Peyer's patch (tissue), 4 donors: ENCODE measurements at regions not wholly inside any gene's neighbourhood (a gene's known extent, or its start where the extent isn't known, plus 50 kb on each side); places are given as distances from the start of the nearest gene placed in this dataset.

Experiments
- CTCF ChIP-seq, 6 experiments: fragments of 450-650 bp in 4 of 6; fragments of 200-600 bp in 2 of 6; sonication (generic) in 1 of 6; IDR thresholded peaks; one replicate each; pipeline ENCODE4 v1.5.1; 2017 to 2019; ENCODE audit warnings: antibody characterized with exemption in 6 of 6, mild to moderate bottlenecking in 3 of 6, moderate library complexity in 1 of 6
- POLR2A ChIP-seq, 2 donors: fragments of 450-650 bp; IDR thresholded peaks; one replicate each; pipeline ENCODE4 v1.5.1; 2017; ENCODE audit warnings: antibody characterized with exemption in 2 of 2, mild to moderate bottlenecking in 2 of 2, moderate library complexity in 2 of 2

- no peak for TF ChIP-seq CTCF (IDR thresholded peaks at IDR 0.05)
- TF ChIP-seq POLR2A (IDR thresholded peaks at IDR 0.05), result no peak
Observed at GRCh38 chr7:9955138-9955537, 1018.5 kb upstream of the PHF14 start.
